K562 (cell line): ENCODE measurements at regions not wholly inside any gene's neighbourhood (a gene's known extent, or its start where the extent isn't known, plus 50 kb on each side); places are given as distances from the start of the nearest gene placed in this dataset.

Experiments
- ATAC-seq: fragments of 200-7000 bp; cut with Tn5 transposase; 3 replicates; pipeline ENCODE4 v1.9.1; 2020; ENCODE audit warnings: moderate library complexity
- BruUV-seq: library from RNA; stranded (reverse); fragments of 400-500 nt; replicated peaks from 2 replicates; lab custom pipeline; 2021; lab: Mats Ljungman, UMichigan
- CTCF ChIA-PET: fragments of 300-600 bp; formaldehyde crosslinking; extraction: SDS; loops from one replicate; lab custom pipeline; 2021; ENCODE audit warnings: low intra/inter-chr PET ratio; lab: Yijun Ruan, JAX
- POLR2A ChIA-PET: fragments of 300-600, 350-650 bp; sonication (Branson Sonifier 250); formaldehyde crosslinking; extraction: SDS; loops from one replicate; lab custom pipeline; 2021; ENCODE audit warnings: antibody characterized with exemption, inconsistent platforms; lab: Yijun Ruan, JAX
- DNase-seq, 4 experiments: peaks; one replicate each; pipeline versions ENCODE4 v3.0.0 to v3.0.0-alpha.2; 2011 to 2018; ENCODE audit warnings: low spot score in 3 of 4, mixed read lengths in 3 of 4; ENCODE audit errors: extremely low read depth in 1 of 4
- FAIRE-seq: peaks from 2 replicates; lab custom pipeline; 2011; peaks lifted over from hg19 to GRCh38; lab: Jason Lieb, UNC
- H2AFZ ChIP-seq: 2 replicates; pipeline ENCODE4 v1.6.0; 2011; ENCODE audit warnings: low read depth, low read length, control low read depth, inconsistent platforms
- H3K27ac ChIP-seq: fragments of 200-600 bp; 3 replicates; pipeline ENCODE4 v1.8.0; 2011; ENCODE audit warnings: low read depth, mild to moderate bottlenecking, control low read depth, inconsistent platforms, low read length, moderate library complexity, mixed read lengths; ENCODE audit errors: extremely low read depth
- H3K27me3 ChIP-seq, 2 experiments: fragments of 300-600 bp in 1 of 2; 2 replicates in 1 of 2; 3 replicates in 1 of 2; pipeline versions ENCODE4 v1.6.0 to v1.8.0; 2011; ENCODE audit warnings: inconsistent platforms in 2 of 2, low read length in 2 of 2, mild to moderate bottlenecking in 1 of 2, mixed read lengths in 1 of 2, moderate library complexity in 1 of 2; ENCODE audit not compliant: control insufficient read depth in 2 of 2, insufficient read depth in 2 of 2
- H3K36me3 ChIP-seq: fragments of 300-600 bp; 3 replicates; pipeline ENCODE4 v1.8.0; 2011; ENCODE audit warnings: mild to moderate bottlenecking, low read length, inconsistent platforms; ENCODE audit not compliant: control insufficient read depth, insufficient read depth
- H3K4me1 ChIP-seq, 2 experiments: fragments of 200-600 bp in 1 of 2; replicated peaks in 1 of 2; 2 replicates in 1 of 2; 3 replicates in 1 of 2; pipeline versions ENCODE4 v1.5.1 to v1.8.0; 2011; ENCODE audit warnings: inconsistent platforms in 2 of 2, low read length in 2 of 2, mild to moderate bottlenecking in 1 of 2, mixed read lengths in 1 of 2, moderate library complexity in 1 of 2; ENCODE audit not compliant: control insufficient read depth in 2 of 2, insufficient read depth in 2 of 2
- H3K4me2 ChIP-seq: 2 replicates; pipeline ENCODE4 v1.6.1; 2011; ENCODE audit warnings: low read length, control low read depth, inconsistent platforms, mixed read lengths; ENCODE audit not compliant: insufficient read depth
- H3K4me3 ChIP-seq: fragments of 200-600 bp; sonication (generic), shearing (Covaris generic); 2 replicates; pipeline ENCODE4 v1.5.1; 2016; ENCODE audit warnings: control low read depth, inconsistent platforms
- H3K79me2 ChIP-seq: fragments of 200-600 bp; 3 replicates; pipeline ENCODE4 v1.8.0; 2011; ENCODE audit warnings: low read length, inconsistent platforms; ENCODE audit not compliant: control insufficient read depth, insufficient read depth
- H3K9ac ChIP-seq, 2 experiments: 2 replicates each; pipeline versions ENCODE4 v1.6.0 to v1.6.1; 2011; ENCODE audit warnings: low read depth in 2 of 2, low read length in 2 of 2, control low read depth in 1 of 2, inconsistent platforms in 1 of 2, mild to moderate bottlenecking in 1 of 2, mixed read lengths in 1 of 2; ENCODE audit not compliant: insufficient read depth in 1 of 2
- H3K9me1 ChIP-seq: one replicate; pipeline ENCODE4 v1.6.0; 2011; ENCODE audit warnings: inconsistent platforms, mild to moderate bottlenecking, low read length, moderate library complexity; ENCODE audit not compliant: control insufficient read depth, insufficient read depth
- H3K9me3 ChIP-seq: replicated peaks from 2 replicates; pipeline ENCODE4 v1.5.1; 2011; ENCODE audit warnings: low read depth, low read length, inconsistent platforms; ENCODE audit not compliant: control insufficient read depth, insufficient read depth
- H4K20me1 ChIP-seq: replicated peaks from 2 replicates; pipeline ENCODE4 v1.6.1; 2011; ENCODE audit warnings: low read length, inconsistent platforms, mixed read lengths; ENCODE audit not compliant: control insufficient read depth, insufficient read depth
- BRD9 ChIP-seq: fragments of 450-650 bp; IDR thresholded peaks from 2 replicates; pipeline ENCODE4 v1.6.1; 2018; ENCODE audit warnings: low read depth; ENCODE audit not compliant: partially characterized antibody
- CEBPB ChIP-seq: fragments of 450-650 bp; IDR thresholded peaks from 2 replicates; pipeline ENCODE4 v1.6.1; 2016; ENCODE audit warnings: missing genetic modification characterization, missing compliant biosample characterization
- HOXB6 ChIP-seq: fragments of 250-450 bp; sonication (Bioruptor Pico); IDR thresholded peaks from 2 replicates; pipeline ENCODE4 v1.5.1; 2022; ENCODE audit warnings: mild to moderate bottlenecking, borderline replicate concordance
- NCOA1 ChIP-seq: fragments of 450-650 bp; IDR thresholded peaks from 2 replicates; pipeline ENCODE4 v1.6.1; 2016; ENCODE audit warnings: low read depth
- NFRKB ChIP-seq: fragments of 450-650 bp; IDR thresholded peaks from 2 replicates; pipeline ENCODE4 v1.6.1; 2016; ENCODE audit warnings: low read depth
- NONO ChIP-seq, 2 experiments: fragments of 200-400 bp in 1 of 2; fragments of 450-650 bp in 1 of 2; formaldehyde crosslinking in 1 of 2; IDR thresholded peaks; 2 replicates each; pipeline ENCODE4 v1.6.1; 2017; ENCODE audit warnings: low read depth in 2 of 2, mild to moderate bottlenecking in 2 of 2, moderate library complexity in 2 of 2, low read length in 1 of 2
- POLR3G ChIP-seq: IDR thresholded peaks from 2 replicates; pipeline ENCODE4 v1.6.1; 2011; ENCODE audit not compliant: insufficient read length, insufficient replicate concordance; ENCODE audit errors: extremely low read depth
- PTBP1 ChIP-seq: fragments of 200-400 bp; formaldehyde crosslinking; IDR thresholded peaks from 2 replicates; pipeline ENCODE4 v1.6.1; 2017; ENCODE audit warnings: low read depth, low read length
- ZNF146 ChIP-seq: IDR thresholded peaks from one replicate; pipeline ENCODE4 v1.6.1; 2018; ENCODE audit warnings: missing compliant biosample characterization; ENCODE audit not compliant: unreplicated experiment
- ZNF644 ChIP-seq: fragments of 200-800 bp; sonication (Bioruptor generic); IDR thresholded peaks from 2 replicates; pipeline ENCODE4 v1.6.1; 2016; ENCODE audit warnings: low read depth, missing genetic modification characterization, missing compliant biosample characterization
- ZNF695 ChIP-seq: fragments of 450-650 bp; formaldehyde crosslinking; IDR thresholded peaks from 2 replicates; pipeline ENCODE4 v1.4.0; 2020; ENCODE audit warnings: mild to moderate bottlenecking, moderate library complexity
- ZNF717 ChIP-seq: fragments of 250-450 bp; sonication (Bioruptor Pico); IDR thresholded peaks from 2 replicates; pipeline ENCODE4 v1.5.0; 2021
- WGBS: fragments of 100-300 bp; shearing (Covaris generic); methylation state at CpG from one replicate; pipeline ENCODE4 v1.1.6; 2016; ENCODE audit warnings: low coverage, mixed read lengths; ENCODE audit not compliant: insufficient coverage; ENCODE audit errors: missing lambda C conversion rate; 5-methylcytosine and 5-hydroxymethylcytosine counted together
- in situ Hi-C: fragments of 300-500 bp; cut with MboI; formaldehyde crosslinking; loops from 4 replicates; pipeline ENCODE4 v1.15.0; 2018; ENCODE audit warnings: inconsistent platforms, mixed read lengths
- intact Hi-C: fragments of 100-400 bp; cut with micrococcal nuclease; formaldehyde crosslinking; loops from 2 replicates; pipeline ENCODE4 v1.14.2; 2022
- TF ChIP-seq, protein P1 (sequence below): IDR thresholded peaks from 2 replicates; pipeline ENCODE4 v1.6.1; 2014; ENCODE audit warnings: antibody characterized with exemption
- TF ChIP-seq, protein P2 (sequence below), 3 experiments: fragments of 200-800 bp in 1 of 3; sonication (Bioruptor generic) in 1 of 3; sonication (generic) in 1 of 3; formaldehyde crosslinking in 1 of 3; IDR thresholded peaks; 2 replicates each; pipeline versions ENCODE4 v1.6.1 to v1.8.0; 2016 to 2022; ENCODE audit warnings: mild to moderate bottlenecking in 2 of 3, missing compliant biosample characterization in 2 of 3, missing genetic modification characterization in 2 of 3, missing genetic modification reagents in 1 of 3
- TF ChIP-seq, protein P3 (sequence below): fragments of 450-650 bp; formaldehyde crosslinking; IDR thresholded peaks from 2 replicates; pipeline ENCODE4 v1.4.0; 2020; ENCODE audit warnings: mild to moderate bottlenecking, moderate library complexity

DNA sequence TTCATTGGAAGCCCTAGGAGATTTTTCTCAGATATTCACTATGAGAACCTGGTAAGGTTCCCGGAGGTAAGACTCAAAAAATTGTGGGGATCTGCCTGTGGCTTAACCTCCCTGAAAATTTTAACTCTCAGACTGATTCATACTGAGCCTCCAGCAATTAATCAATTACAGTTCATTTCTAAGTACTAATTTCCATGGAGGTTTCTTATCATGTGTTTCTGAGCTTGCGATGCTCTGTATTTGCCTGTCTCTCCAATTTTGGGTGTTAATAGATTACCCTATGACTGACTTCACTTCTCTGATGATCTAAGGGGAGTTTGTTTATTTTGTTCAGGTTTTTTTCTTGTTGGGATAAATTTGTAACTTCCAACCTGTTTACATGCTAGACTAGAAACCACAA, 215.4 kb upstream of the TMEM196 start:
- ChIA-PET POLR2A (no interaction called here), CTCF (no interaction called here)
- Histone ChIP-seq H3K36me3 (no peaks in the 10 kb centered on the region), H3K27me3 (no peaks in the 10 kb centered on the region), H3K9me1 (no peaks in the 10 kb centered on the region), H3K9ac (no peak overlapping the region), H3K4me1 (no peaks in the 10 kb centered on the region), H4K20me1 (no peaks in the 10 kb centered on the region), H3K27ac (no peak overlapping the region), H2AFZ (no peak overlapping the region), H3K4me3 (no peak overlapping the region), H3K4me2 (no peak overlapping the region), H3K9me3 (no peaks in the 10 kb centered on the region), H3K79me2 (no peaks in the 10 kb centered on the region)
- in situ Hi-C loops (no loop called here), intact Hi-C loops (loop anchor here (10.0 kb wide), 2 partner anchors 356 to 446 kb away; no protein-coding TSS in a partner anchor)
- FAIRE-seq (no peak), DNase-seq (no peak), ATAC-seq (no peak)
- BruUV-seq: no TSS peak
- WGBS: 7% methylated on average over 2 of the region's 2 CpGs
- TF ChIP-seq, protein P1, sequence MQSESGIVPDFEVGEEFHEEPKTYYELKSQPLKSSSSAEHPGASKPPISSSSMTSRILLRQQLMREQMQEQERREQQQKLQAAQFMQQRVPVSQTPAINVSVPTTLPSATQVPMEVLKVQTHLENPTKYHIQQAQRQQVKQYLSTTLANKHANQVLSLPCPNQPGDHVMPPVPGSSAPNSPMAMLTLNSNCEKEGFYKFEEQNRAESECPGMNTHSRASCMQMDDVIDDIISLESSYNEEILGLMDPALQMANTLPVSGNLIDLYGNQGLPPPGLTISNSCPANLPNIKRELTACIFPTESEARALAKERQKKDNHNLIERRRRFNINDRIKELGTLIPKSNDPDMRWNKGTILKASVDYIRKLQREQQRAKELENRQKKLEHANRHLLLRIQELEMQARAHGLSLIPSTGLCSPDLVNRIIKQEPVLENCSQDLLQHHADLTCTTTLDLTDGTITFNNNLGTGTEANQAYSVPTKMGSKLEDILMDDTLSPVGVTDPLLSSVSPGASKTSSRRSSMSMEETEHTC: no peak
- TF ChIP-seq NONO (IDR thresholded peaks at IDR 0.05; ENCODE audit: low read depth in 2 of 2, low read length in 1 of 2) (no peak), ZNF717 (CRISPR knock-in tag) (no peak), BRD9 (no peak), HOXB6 (CRISPR knock-in tag) (no peak), ZNF644 (tag) (no peak), NCOA1 (no peak), POLR3G (no peak), ZNF146 (CRISPR knock-in tag) (no peak), PTBP1 (no peak), CEBPB (tag) (no peak), NFRKB (no peak), ZNF695 (no peak)
- TF ChIP-seq, protein P2, sequence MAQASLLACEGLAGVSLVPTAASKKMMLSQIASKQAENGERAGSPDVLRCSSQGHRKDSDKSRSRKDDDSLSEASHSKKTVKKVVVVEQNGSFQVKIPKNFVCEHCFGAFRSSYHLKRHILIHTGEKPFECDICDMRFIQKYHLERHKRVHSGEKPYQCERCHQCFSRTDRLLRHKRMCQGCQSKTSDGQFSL (CRISPR knock-in tag; IDR thresholded peaks at IDR 0.05): no peak
- TF ChIP-seq, protein P2 (tag; IDR thresholded peaks at IDR 0.05): no peak
- TF ChIP-seq, protein P3, sequence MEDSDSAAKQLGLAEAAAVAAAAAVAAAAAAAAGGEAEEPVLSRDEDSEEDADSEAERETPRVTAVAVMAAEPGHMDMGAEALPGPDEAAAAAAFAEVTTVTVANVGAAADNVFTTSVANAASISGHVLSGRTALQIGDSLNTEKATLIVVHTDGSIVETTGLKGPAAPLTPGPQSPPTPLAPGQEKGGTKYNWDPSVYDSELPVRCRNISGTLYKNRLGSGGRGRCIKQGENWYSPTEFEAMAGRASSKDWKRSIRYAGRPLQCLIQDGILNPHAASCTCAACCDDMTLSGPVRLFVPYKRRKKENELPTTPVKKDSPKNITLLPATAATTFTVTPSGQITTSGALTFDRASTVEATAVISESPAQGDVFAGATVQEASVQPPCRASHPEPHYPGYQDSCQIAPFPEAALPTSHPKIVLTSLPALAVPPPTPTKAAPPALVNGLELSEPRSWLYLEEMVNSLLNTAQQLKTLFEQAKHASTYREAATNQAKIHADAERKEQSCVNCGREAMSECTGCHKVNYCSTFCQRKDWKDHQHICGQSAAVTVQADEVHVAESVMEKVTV (CRISPR knock-in tag): no peak
